Endothelial cell of umbilical vein (primary cell): ENCODE measurements at regions not wholly inside any gene's neighbourhood (a gene's known extent, or its start where the extent isn't known, plus 50 kb on each side); places are given as distances from the start of the nearest gene placed in this dataset.

Source experiments
- BruUV-seq: library from RNA; stranded (reverse); fragments of 400-500 nt; replicated peaks from 2 replicates; lab custom pipeline; 2021; lab: Mats Ljungman, UMichigan
- CTCF ChIA-PET: fragments of 300-600, 350-600 bp; sonication (Branson Sonifier 250); formaldehyde crosslinking; loops from one replicate; lab custom pipeline; 2021; ENCODE audit warnings: antibody characterized with exemption, inconsistent platforms; lab: Charles Lee
- POLR2A ChIA-PET: fragments of 300-600, 350-600 bp; sonication (Branson Sonifier 250); formaldehyde crosslinking; loops from one replicate; lab custom pipeline; 2021; ENCODE audit warnings: antibody characterized with exemption, inconsistent platforms; lab: Charles Lee
- DNase-seq: peaks from one replicate; pipeline ENCODE4 v3.0.0-alpha.2; 2011; ENCODE audit warnings: low read depth, low spot score
- FAIRE-seq: peaks from 2 replicates; lab custom pipeline; 2011; peaks lifted over from hg19 to GRCh38; lab: Jason Lieb, UNC
- H2AFZ ChIP-seq: 2 replicates; pipeline ENCODE4 v1.6.0; 2012; ENCODE audit warnings: low read depth, low read length, control low read depth, inconsistent platforms
- H3K27ac ChIP-seq: 2 replicates; pipeline ENCODE4 v1.5.1; 2011; ENCODE audit warnings: low read depth, mild to moderate bottlenecking, control low read depth, low read length, moderate library complexity; ENCODE audit not compliant: insufficient read depth
- H3K27me3 ChIP-seq, 2 experiments: 2 replicates each; pipeline versions ENCODE4 v1.6.0 to v1.6.1; 2011; ENCODE audit warnings: low read length in 2 of 2, mixed read lengths in 1 of 2; ENCODE audit not compliant: control insufficient read depth in 2 of 2, insufficient read depth in 2 of 2
- H3K36me3 ChIP-seq, 2 experiments: 2 replicates in 1 of 2; 3 replicates in 1 of 2; pipeline ENCODE4 v1.5.1; 2011; ENCODE audit warnings: low read length in 2 of 2, mild to moderate bottlenecking in 1 of 2, moderate library complexity in 1 of 2; ENCODE audit not compliant: control insufficient read depth in 2 of 2, insufficient read depth in 2 of 2; ENCODE audit errors: extremely low read depth in 1 of 2
- H3K4me1 ChIP-seq: 3 replicates; pipeline ENCODE4 v1.5.1; 2011; ENCODE audit warnings: mild to moderate bottlenecking, low read length; ENCODE audit not compliant: control insufficient read depth, insufficient read depth; ENCODE audit errors: extremely low read depth
- H3K4me2 ChIP-seq: 2 replicates; pipeline ENCODE4 v1.6.1; 2011; ENCODE audit warnings: low read length, control low read depth, mixed read lengths; ENCODE audit not compliant: insufficient read depth
- H3K4me3 ChIP-seq, 3 experiments: fragments of 200-600 bp in 1 of 3; sonication (generic), shearing (Covaris generic) in 1 of 3; replicated peaks in 1 of 3; 2 replicates each; pipeline ENCODE4 v1.5.1; 2011 to 2016; ENCODE audit warnings: control low read depth in 3 of 3, low read length in 3 of 3, mild to moderate bottlenecking in 2 of 3, inconsistent platforms in 1 of 3, low read depth in 1 of 3, moderate library complexity in 1 of 3; ENCODE audit not compliant: insufficient read depth in 1 of 3
- H3K79me2 ChIP-seq: 2 replicates; pipeline ENCODE4 v1.6.0; 2012; ENCODE audit warnings: low read length, inconsistent platforms; ENCODE audit not compliant: control insufficient read depth, insufficient read depth
- H3K9ac ChIP-seq: replicated peaks from 2 replicates; pipeline ENCODE3; 2011; ENCODE audit warnings: low read length, control low read depth; ENCODE audit not compliant: insufficient read depth; ENCODE audit errors: extremely low read depth
- H3K9me1 ChIP-seq: replicated peaks from 3 replicates; pipeline ENCODE4 v1.6.0; 2011; ENCODE audit warnings: mild to moderate bottlenecking, low read length; ENCODE audit not compliant: control insufficient read depth, insufficient read depth; ENCODE audit errors: extremely low read depth
- H3K9me3 ChIP-seq: replicated peaks from 2 replicates; pipeline ENCODE4 v1.5.1; 2012; ENCODE audit warnings: low read length, inconsistent platforms; ENCODE audit not compliant: control insufficient read depth, insufficient read depth
- H4K20me1 ChIP-seq: replicated peaks from 2 replicates; pipeline ENCODE3; 2011; ENCODE audit warnings: mild to moderate bottlenecking, low read length; ENCODE audit not compliant: control insufficient read depth, insufficient read depth; ENCODE audit errors: extremely low read depth
- CTCF ChIP-seq, 2 donors: IDR thresholded peaks; 1 replicate in 1 of 2; 2 replicates in 1 of 2; pipeline ENCODE4 v1.5.1; 2011; ENCODE audit warnings: low read length in 2 of 2, mild to moderate bottlenecking in 2 of 2, moderate library complexity in 2 of 2, control low read depth in 1 of 2, inconsistent platforms in 1 of 2, low read depth in 1 of 2; ENCODE audit not compliant: insufficient read depth in 1 of 2; ENCODE audit errors: extremely low read depth in 1 of 2
- EZH2 ChIP-seq: IDR thresholded peaks from 2 replicates; pipeline ENCODE4 v1.6.1; 2012; ENCODE audit warnings: borderline replicate concordance, low read depth, mild to moderate bottlenecking, moderate library complexity, low read length, inconsistent platforms; ENCODE audit not compliant: severe bottlenecking
- FOS ChIP-seq: IDR thresholded peaks from 2 replicates; pipeline ENCODE4 v1.6.1; 2011; ENCODE audit warnings: mild to moderate bottlenecking, low read length, moderate library complexity, borderline replicate concordance; ENCODE audit not compliant: insufficient read depth
- JUN ChIP-seq: IDR thresholded peaks from 2 replicates; pipeline ENCODE4 v1.6.1; 2011; ENCODE audit warnings: borderline replicate concordance, low read depth; ENCODE audit not compliant: insufficient read length, insufficient read depth
- MAX ChIP-seq: IDR thresholded peaks from 2 replicates; pipeline ENCODE4 v1.6.1; 2011; ENCODE audit not compliant: insufficient read depth, insufficient read length
- POLR2AphosphoS5 ChIP-seq: IDR thresholded peaks from 2 replicates; pipeline ENCODE4 v1.6.1; 2012; ENCODE audit warnings: low read depth, mild to moderate bottlenecking, control low read depth, low read length, moderate library complexity; ENCODE audit not compliant: insufficient read depth
- dilution Hi-C: fragments of 300-500 bp; cut with MboI; formaldehyde crosslinking; loops from one replicate; pipeline ENCODE4 v1.15.0; 2019; ENCODE audit warnings: low sequenced_read_pairs; ENCODE audit not compliant: extremely low pct_ligation_motif_present
- intact Hi-C: fragments of 100-400 bp; cut with micrococcal nuclease; formaldehyde crosslinking; loops from one replicate; pipeline ENCODE4 v1.10.0; 2022

GRCh38 chr12:89183985-89184435, 168.3 kb downstream of the DUSP6 start:
- Histone ChIP-seq H3K4me3 (no peak overlapping the region), H3K4me2 (no peak overlapping the region), H3K9me3 (no peaks in the 10 kb centered on the region), H3K27me3 (no peaks in the 10 kb centered on the region), H3K36me3 (no peaks in the 10 kb centered on the region), H2AFZ (no peak overlapping the region), H3K9ac (no peak overlapping the region), H3K4me1 (peaks cover 18% of the 10 kb centered on the region), H3K27ac (no peak overlapping the region), H3K79me2 (no peaks in the 10 kb centered on the region), H3K9me1 (no peaks in the 10 kb centered on the region), H4K20me1 (no peaks in the 10 kb centered on the region)
- ChIA-PET POLR2A (no interaction called here), CTCF (no interaction called here)
- no TSS peak for BruUV-seq
- DNase-seq = no peak
- dilution Hi-C loops = no loop called here
- TF ChIP-seq POLR2AphosphoS5 = no peak
- no peak for TF ChIP-seq EZH2
- TF ChIP-seq CTCF (IDR thresholded peaks at IDR 0.05; ENCODE audit: extremely low read depth in 1 of 2, insufficient read depth in 1 of 2, low read depth in 1 of 2, low read length in 2 of 2) = no peak
- no peak for TF ChIP-seq FOS
- no peak for TF ChIP-seq MAX
- TF ChIP-seq JUN = no peak
- no peak for FAIRE-seq
- intact Hi-C loops = no loop called here
